ENCODE measurements at regions not wholly inside any gene's neighbourhood (a gene's known extent, or its start where the extent isn't known, plus 50 kb on each side); places are given as distances from the start of the nearest gene placed in this dataset.

- no peaks in the 10 kb centered on the region for H3K79me2 ChIP-seq (ENCODE audit: insufficient read depth, low read length)
- no TSS peak for BruUV-seq (replicated peaks)
- no peaks in the 10 kb centered on the region for H3K4me1 ChIP-seq (ENCODE audit: control insufficient read depth in 1 of 2, insufficient read depth in 2 of 2, low read length in 2 of 2)
- H3K27ac ChIP-seq (ENCODE audit: low read depth, low read length) = no peak overlapping the region
- ChIA-PET CTCF (no interaction called here), RAD21 (ENCODE audit: low non-redundant PET in 1 of 2, low total read pairs in 2 of 2, uncharacterized antibody in 2 of 2, unreplicated experiment in 2 of 2) (no interaction called here), POLR2A (no interaction called here)
- TF ChIP-seq ELF1 (IDR thresholded peaks at IDR 0.05; ENCODE audit: borderline replicate concordance, low read depth) (no peak), SRF (IDR thresholded peaks at IDR 0.05; ENCODE audit: low read depth) (no peak), ZBTB33 (IDR thresholded peaks at IDR 0.05; ENCODE audit: extremely low read depth, insufficient replicate concordance, low read length) (no peak)
- H3K27me3 ChIP-seq (ENCODE audit: insufficient read depth, low read length) = no peaks in the 10 kb centered on the region
- no peak overlapping the region for H3K9ac ChIP-seq (ENCODE audit: low read length)
- DNase-seq (ENCODE audit: low read depth, low spot score) = no peak
- no peaks in the 10 kb centered on the region for H3K36me3 ChIP-seq (ENCODE audit: control insufficient read depth in 1 of 2, insufficient read depth in 2 of 2, low read length in 2 of 2)
- intact Hi-C loops (cut with micrococcal nuclease) = no loop called here
- no peaks in the 10 kb centered on the region for H4K20me1 ChIP-seq (ENCODE audit: insufficient read depth)
- H3K4me3 ChIP-seq (replicated peaks in 1 of 2; ENCODE audit: low read depth in 1 of 2, low read length in 2 of 2) = no peak overlapping the region
- peaks cover 7 to 25% of the 10 kb centered on the region in 2 experiments; a peak in 2 of 4 replicates for H3K9me3 ChIP-seq (ENCODE audit: control insufficient read depth in 1 of 2, insufficient read depth in 1 of 2, low read depth in 1 of 2, low read length in 2 of 2)
- no peak for ATAC-seq
- no peak overlapping the region for H3K4me2 ChIP-seq (ENCODE audit: low read length)
- no peak overlapping the region for H2AFZ ChIP-seq (ENCODE audit: low read depth, low read length, poor library complexity, severe bottlenecking)
- H3K9me2 ChIP-seq (ENCODE audit: insufficient read depth) = no peaks in the 10 kb centered on the region
These were observed 2121.3 kb downstream of the NCAM2 start for GRCh38 chr21:23119491-23119890.

- Histone ChIP-seq H3K4me1 (ENCODE audit: control insufficient read depth in 1 of 2, insufficient read depth in 2 of 2, low read length in 2 of 2) (no peaks in the 10 kb centered on the region), H3K9me2 (ENCODE audit: insufficient read depth) (no peaks in the 10 kb centered on the region), H3K27ac (ENCODE audit: low read depth, low read length) (no peak overlapping the region), H3K4me2 (ENCODE audit: low read length) (no peak overlapping the region), H4K20me1 (ENCODE audit: insufficient read depth) (no peaks in the 10 kb centered on the region), H3K36me3 (ENCODE audit: control insufficient read depth in 1 of 2, insufficient read depth in 2 of 2, low read length in 2 of 2) (no peaks in the 10 kb centered on the region), H3K79me2 (ENCODE audit: insufficient read depth, low read length) (no peaks in the 10 kb centered on the region), H2AFZ (ENCODE audit: low read depth, low read length, poor library complexity, severe bottlenecking) (no peak overlapping the region), H3K9me3 (ENCODE audit: control insufficient read depth in 1 of 2, insufficient read depth in 1 of 2, low read depth in 1 of 2, low read length in 2 of 2) (peaks cover 17 to 25% of the 10 kb centered on the region in 2 experiments; a peak in 2 of 4 replicates), H3K9ac (ENCODE audit: low read length) (no peak overlapping the region), H3K27me3 (ENCODE audit: insufficient read depth, low read length) (no peaks in the 10 kb centered on the region), H3K4me3 (replicated peaks in 1 of 2; ENCODE audit: low read depth in 1 of 2, low read length in 2 of 2) (no peak overlapping the region)
- CTCF ChIA-PET = no interaction called here
- RAD21 ChIA-PET (ENCODE audit: low non-redundant PET in 1 of 2, low total read pairs in 2 of 2, uncharacterized antibody in 2 of 2, unreplicated experiment in 2 of 2) = no interaction called here
- POLR2A ChIA-PET = no interaction called here
- ATAC-seq (no peak), DNase-seq (ENCODE audit: low read depth, low spot score) (no peak)
- BruUV-seq (replicated peaks) = no TSS peak
- intact Hi-C loops (cut with micrococcal nuclease) = no loop called here
- TF ChIP-seq RAD21 (IDR thresholded peaks at IDR 0.05; ENCODE audit: low read depth) (no peak), CEBPB (IDR thresholded peaks at IDR 0.05; ENCODE audit: low read depth) (no peak), ZNF274 (IDR thresholded peaks at IDR 0.05; ENCODE audit: low read depth, low read length) (no peak), CBX3 (IDR thresholded peaks at IDR 0.05; ENCODE audit: low read depth) (no peak), JUND (IDR thresholded peaks at IDR 0.05) (no peak), EGR1 (IDR thresholded peaks at IDR 0.05; ENCODE audit: low read depth) (no peak), FOSL1 (IDR thresholded peaks at IDR 0.05; ENCODE audit: low read depth) (no peak), EZH2phosphoT487 (IDR thresholded peaks at IDR 0.05; ENCODE audit: borderline replicate concordance) (no peak), ZBTB33 (IDR thresholded peaks at IDR 0.05; ENCODE audit: extremely low read depth, insufficient replicate concordance, low read length) (no peak), EZH2 (IDR thresholded peaks at IDR 0.05) (no peak), ZFX (IDR thresholded peaks at IDR 0.05) (no peak), YY1 (IDR thresholded peaks at IDR 0.05; ENCODE audit: extremely low read depth, insufficient replicate concordance, low read depth, low read length) (no peak), MAX (IDR thresholded peaks at IDR 0.05) (no peak), SIN3A (IDR thresholded peaks at IDR 0.05; ENCODE audit: low read depth) (no peak), SRF (IDR thresholded peaks at IDR 0.05; ENCODE audit: low read depth) (no peak), ATF3 (IDR thresholded peaks at IDR 0.05) (no peak), POLR2A (IDR thresholded peaks at IDR 0.05; ENCODE audit: borderline replicate concordance, extremely low read depth, insufficient read depth, insufficient read length) (no peak)
These were observed 2129.8 kb downstream of the NCAM2 start for GRCh38 chr21:23127973-23128372.

Measured in HCT116 (cell line).